Activated CD4-positive, alpha-beta T cell treated with anti-CD3 and anti-CD28 coated beads, Interleukin-2, Interleukin-6, amounts not matched to agents 100 ng/mL and 50 ng/mL, durations not matched to agents 16 hours and 8 hours (primary cell): ENCODE measurements at regions not wholly inside any gene's neighbourhood (a gene's known extent, or its start where the extent isn't known, plus 50 kb on each side); places are given as distances from the start of the nearest gene placed in this dataset.
"Not testable (repeated sequence)": the region's sequence is repeated elsewhere in the genome, so short reads cannot be mapped to it uniquely, and the experiment has no call there.

Experiments
- DNase-seq: peaks from one replicate; pipeline ENCODE4 v3.0.0-alpha.2; 2020

- DNase-seq = no peak
Observed at GRCh38 chrX:55813150-55813549, 95.6 kb downstream of the RRAGB start.

GRCh38 chrX:55815546-55815945 lies 98.0 kb downstream of the RRAGB start:
- DNase-seq = no peak

- DNase-seq = no peak
Observed at GRCh38 chrX:55816023-55816422, 98.5 kb downstream of the RRAGB start.

GRCh38 chrX:55818673-55819375 lies 101.3 kb downstream of the RRAGB start:
- DNase-seq = no peak

- no peak for DNase-seq
Observed at GRCh38 chrX:55839485-55839884, 121.9 kb downstream of the RRAGB start.

GRCh38 chrX:55841962-55842752 lies 124.6 kb downstream of the RRAGB start:
- no peak for DNase-seq

- DNase-seq = not testable (repeated sequence)
Observed at GRCh38 chrX:55866779-55867178, 149.2 kb downstream of the RRAGB start.

GRCh38 chrX:55867181-55867651 lies 149.7 kb downstream of the RRAGB start:
- peak; percentile 1 for DNase-seq

- DNase-seq = no peak
Observed at GRCh38 chrX:55867708-55868107, 150.2 kb downstream of the RRAGB start.

- no peak for DNase-seq
Observed at GRCh38 chrX:55874807-55875206, 157.3 kb downstream of the RRAGB start.

GRCh38 chrX:55883541-55883940 lies 166.0 kb downstream of the RRAGB start:
- not testable (repeated sequence) for DNase-seq

- peak; percentile 50 for DNase-seq
Observed at GRCh38 chrX:55907968-55908607, 190.5 kb downstream of the RRAGB start.

GRCh38 chrX:55908661-55909212 lies 191.2 kb downstream of the RRAGB start:
- DNase-seq = peak; percentile 16

GRCh38 chrX:55919367-55920221 lies 202.0 kb downstream of the RRAGB start:
- DNase-seq = no peak

- no peak for DNase-seq
Observed at GRCh38 chrX:55924574-55924973, 207.0 kb downstream of the RRAGB start.

- not testable (repeated sequence) for DNase-seq
Observed at GRCh38 chrX:55928529-55928928, 211.0 kb downstream of the RRAGB start.
